ENCODE measurements at regions not wholly inside any gene's neighbourhood (a gene's known extent, or its start where the extent isn't known, plus 50 kb on each side); places are given as distances from the start of the nearest gene placed in this dataset.

GRCh38 chr7:46157404-46157803, 236.3 kb upstream of the IGFBP3 start:
- H3K4me2 ChIP-seq, result no peak overlapping the region
- no peaks in the 10 kb centered on the region for H3K27me3 Mint-ChIP-seq (ENCODE audit: insufficient read depth, low read depth)
- DNase-seq (ENCODE audit: low spot score), result no peak
- H3K79me2 ChIP-seq (ENCODE audit: low read depth), result no peaks in the 10 kb centered on the region
- H3K4me1 Mint-ChIP-seq, result peaks cover 3% of the 10 kb centered on the region
- peaks cover 8% of the 10 kb centered on the region for H3K4me1 ChIP-seq
- H3K4me3 ChIP-seq, result no peak overlapping the region
- H3K9me3 Mint-ChIP-seq, result no peaks in the 10 kb centered on the region
- H3K27ac Mint-ChIP-seq, result no peak overlapping the region
- H3K27me3 ChIP-seq, result no peaks in the 10 kb centered on the region
- H3K36me3 Mint-ChIP-seq, result no peaks in the 10 kb centered on the region
- no peak overlapping the region for H3K9ac ChIP-seq
- H3F3A ChIP-seq (ENCODE audit: low read depth), result no peaks in the 10 kb centered on the region
- H3K4me3 Mint-ChIP-seq, result no peak overlapping the region
- H4K20me1 ChIP-seq (ENCODE audit: low read depth), result no peaks in the 10 kb centered on the region
- no peaks in the 10 kb centered on the region for H3K36me3 ChIP-seq
- no peak overlapping the region for H2AFZ ChIP-seq (replicated peaks)
- no peaks in the 10 kb centered on the region for H3K9me3 ChIP-seq (ENCODE audit: low read depth)
- H3K27ac ChIP-seq, result no peak overlapping the region
- TF ChIP-seq, protein P1, sequence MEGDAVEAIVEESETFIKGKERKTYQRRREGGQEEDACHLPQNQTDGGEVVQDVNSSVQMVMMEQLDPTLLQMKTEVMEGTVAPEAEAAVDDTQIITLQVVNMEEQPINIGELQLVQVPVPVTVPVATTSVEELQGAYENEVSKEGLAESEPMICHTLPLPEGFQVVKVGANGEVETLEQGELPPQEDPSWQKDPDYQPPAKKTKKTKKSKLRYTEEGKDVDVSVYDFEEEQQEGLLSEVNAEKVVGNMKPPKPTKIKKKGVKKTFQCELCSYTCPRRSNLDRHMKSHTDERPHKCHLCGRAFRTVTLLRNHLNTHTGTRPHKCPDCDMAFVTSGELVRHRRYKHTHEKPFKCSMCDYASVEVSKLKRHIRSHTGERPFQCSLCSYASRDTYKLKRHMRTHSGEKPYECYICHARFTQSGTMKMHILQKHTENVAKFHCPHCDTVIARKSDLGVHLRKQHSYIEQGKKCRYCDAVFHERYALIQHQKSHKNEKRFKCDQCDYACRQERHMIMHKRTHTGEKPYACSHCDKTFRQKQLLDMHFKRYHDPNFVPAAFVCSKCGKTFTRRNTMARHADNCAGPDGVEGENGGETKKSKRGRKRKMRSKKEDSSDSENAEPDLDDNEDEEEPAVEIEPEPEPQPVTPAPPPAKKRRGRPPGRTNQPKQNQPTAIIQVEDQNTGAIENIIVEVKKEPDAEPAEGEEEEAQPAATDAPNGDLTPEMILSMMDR (IDR thresholded peaks at IDR 0.05), result no peak
- TF ChIP-seq EZH2phosphoT487 (IDR thresholded peaks at IDR 0.05), result no peak
- no peak for TF ChIP-seq EZH2 (IDR thresholded peaks at IDR 0.05)

- Histone ChIP-seq H3K27me3 (no peaks in the 10 kb centered on the region), H3K27ac (no peak overlapping the region), H3K4me3 (no peak overlapping the region), H3K79me2 (ENCODE audit: low read depth) (no peaks in the 10 kb centered on the region), H3K36me3 (no peaks in the 10 kb centered on the region), H2AFZ (replicated peaks) (no peak overlapping the region), H3K9me3 (ENCODE audit: low read depth) (no peaks in the 10 kb centered on the region), H3K4me2 (no peak overlapping the region), H3K4me1 (peaks cover 8% of the 10 kb centered on the region), H4K20me1 (ENCODE audit: low read depth) (no peaks in the 10 kb centered on the region), H3F3A (ENCODE audit: low read depth) (no peaks in the 10 kb centered on the region), H3K9ac (no peak overlapping the region)
- TF ChIP-seq EZH2phosphoT487 (IDR thresholded peaks at IDR 0.05) (no peak), EZH2 (IDR thresholded peaks at IDR 0.05) (no peak)
- TF ChIP-seq, protein P1 (IDR thresholded peaks at IDR 0.05), result no peak
- Mint-ChIP-seq H3K9me3 (no peaks in the 10 kb centered on the region), H3K27me3 (ENCODE audit: insufficient read depth, low read depth) (no peaks in the 10 kb centered on the region), H3K36me3 (no peaks in the 10 kb centered on the region), H3K27ac (no peak overlapping the region), H3K4me1 (no peaks in the 10 kb centered on the region), H3K4me3 (no peak overlapping the region)
- DNase-seq (ENCODE audit: low spot score), result no peak
Observed at GRCh38 chr7:46156853-46157252, 235.8 kb upstream of the IGFBP3 start.

DNA sequence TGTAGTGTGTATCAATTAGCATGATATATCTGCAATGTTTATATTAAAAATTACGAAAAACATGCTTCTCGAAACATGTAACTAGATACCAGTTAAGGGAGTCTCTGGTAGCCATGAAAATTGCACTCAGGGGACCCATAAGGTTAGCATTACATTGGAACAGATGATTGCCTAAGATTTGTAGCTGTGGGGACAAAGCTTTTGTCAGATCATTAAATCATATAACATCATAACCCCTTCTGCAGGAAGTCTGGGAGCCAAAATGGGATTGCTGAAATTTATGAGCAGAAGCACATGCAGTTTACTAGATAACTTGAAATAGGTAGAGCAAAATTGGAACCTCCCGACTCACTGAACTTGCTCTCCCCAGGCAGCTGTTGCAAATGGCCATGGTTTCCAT, 235.0 kb upstream of the IGFBP3 start:
- Mint-ChIP-seq H3K27ac (no peak overlapping the region), H3K4me1 (no peaks in the 10 kb centered on the region), H3K27me3 (ENCODE audit: insufficient read depth, low read depth) (no peaks in the 10 kb centered on the region), H3K9me3 (no peaks in the 10 kb centered on the region), H3K4me3 (no peak overlapping the region), H3K36me3 (no peaks in the 10 kb centered on the region)
- Histone ChIP-seq H3F3A (ENCODE audit: low read depth) (no peaks in the 10 kb centered on the region), H3K4me3 (no peak overlapping the region), H3K4me2 (no peak overlapping the region), H3K27me3 (no peaks in the 10 kb centered on the region), H3K4me1 (peaks cover 8% of the 10 kb centered on the region), H3K79me2 (ENCODE audit: low read depth) (no peaks in the 10 kb centered on the region), H3K9me3 (ENCODE audit: low read depth) (no peaks in the 10 kb centered on the region), H2AFZ (replicated peaks) (no peak overlapping the region), H3K9ac (no peak overlapping the region), H3K27ac (no peak overlapping the region), H4K20me1 (ENCODE audit: low read depth) (no peaks in the 10 kb centered on the region), H3K36me3 (no peaks in the 10 kb centered on the region)
- no peak for TF ChIP-seq EZH2phosphoT487 (IDR thresholded peaks at IDR 0.05)
- TF ChIP-seq, protein P1 (IDR thresholded peaks at IDR 0.05), result no peak
- no peak for TF ChIP-seq EZH2 (IDR thresholded peaks at IDR 0.05)
- no peak for DNase-seq (ENCODE audit: low spot score)
